ENCODE measurements at regions not wholly inside any gene's neighbourhood (a gene's known extent, or its start where the extent isn't known, plus 50 kb on each side); places are given as distances from the start of the nearest gene placed in this dataset.

DNA sequence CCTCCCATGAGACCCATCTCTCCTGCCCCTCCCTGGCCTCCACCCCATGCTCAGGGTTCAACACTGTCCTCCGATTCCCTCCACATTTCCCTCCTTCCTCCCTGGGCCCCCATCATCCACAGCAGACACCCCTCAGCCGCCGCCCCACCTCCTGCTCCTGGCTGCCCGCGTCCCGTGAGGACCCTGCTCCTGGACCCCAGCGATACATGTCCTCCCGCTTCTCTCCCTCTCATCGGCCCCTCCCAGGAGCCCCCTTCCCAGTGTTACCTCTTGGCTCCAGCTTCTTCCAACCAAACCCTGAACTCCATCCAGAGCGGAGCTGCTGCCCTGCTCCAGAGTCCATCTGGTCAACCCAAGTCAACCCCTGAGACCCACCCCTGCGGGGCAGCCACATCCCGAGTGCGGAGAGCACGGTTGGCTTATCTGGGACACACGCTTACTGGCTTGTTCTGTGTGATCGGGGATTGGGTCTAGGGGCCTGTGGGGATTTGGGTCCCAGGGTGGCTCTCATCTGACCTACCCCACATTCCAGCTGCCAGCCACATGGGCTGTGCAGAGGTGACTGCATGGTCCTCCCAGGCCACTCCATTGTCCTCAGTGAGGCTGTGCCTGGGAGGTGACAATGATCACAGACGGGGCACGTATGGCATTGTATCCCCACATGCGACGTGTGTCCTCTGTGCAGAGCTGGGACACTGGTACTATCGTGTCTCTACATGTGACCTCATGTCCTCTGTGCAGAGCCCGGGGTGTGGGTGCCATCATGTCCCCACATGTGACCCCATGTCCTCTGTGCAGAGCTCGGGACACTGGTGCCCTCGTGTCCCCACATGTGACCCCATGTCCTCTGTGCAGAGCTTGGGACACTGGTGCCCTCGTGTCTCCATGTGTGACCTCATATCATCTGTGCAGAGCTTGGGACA, 333.6 kb downstream of the ADGRD1 start:
- TF ChIP-seq, protein P1, sequence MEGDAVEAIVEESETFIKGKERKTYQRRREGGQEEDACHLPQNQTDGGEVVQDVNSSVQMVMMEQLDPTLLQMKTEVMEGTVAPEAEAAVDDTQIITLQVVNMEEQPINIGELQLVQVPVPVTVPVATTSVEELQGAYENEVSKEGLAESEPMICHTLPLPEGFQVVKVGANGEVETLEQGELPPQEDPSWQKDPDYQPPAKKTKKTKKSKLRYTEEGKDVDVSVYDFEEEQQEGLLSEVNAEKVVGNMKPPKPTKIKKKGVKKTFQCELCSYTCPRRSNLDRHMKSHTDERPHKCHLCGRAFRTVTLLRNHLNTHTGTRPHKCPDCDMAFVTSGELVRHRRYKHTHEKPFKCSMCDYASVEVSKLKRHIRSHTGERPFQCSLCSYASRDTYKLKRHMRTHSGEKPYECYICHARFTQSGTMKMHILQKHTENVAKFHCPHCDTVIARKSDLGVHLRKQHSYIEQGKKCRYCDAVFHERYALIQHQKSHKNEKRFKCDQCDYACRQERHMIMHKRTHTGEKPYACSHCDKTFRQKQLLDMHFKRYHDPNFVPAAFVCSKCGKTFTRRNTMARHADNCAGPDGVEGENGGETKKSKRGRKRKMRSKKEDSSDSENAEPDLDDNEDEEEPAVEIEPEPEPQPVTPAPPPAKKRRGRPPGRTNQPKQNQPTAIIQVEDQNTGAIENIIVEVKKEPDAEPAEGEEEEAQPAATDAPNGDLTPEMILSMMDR (conservative IDR thresholded peaks at IDR 0.05; ENCODE audit: low read depth, low read length): no peak
- no peak for TF ChIP-seq EZH2 (IDR thresholded peaks at IDR 0.05; ENCODE audit: borderline replicate concordance, low read depth, low read length, poor library complexity, severe bottlenecking)
